ENCODE measurements at regions not wholly inside any gene's neighbourhood (a gene's known extent, or its start where the extent isn't known, plus 50 kb on each side); places are given as distances from the start of the nearest gene placed in this dataset.

DNA sequence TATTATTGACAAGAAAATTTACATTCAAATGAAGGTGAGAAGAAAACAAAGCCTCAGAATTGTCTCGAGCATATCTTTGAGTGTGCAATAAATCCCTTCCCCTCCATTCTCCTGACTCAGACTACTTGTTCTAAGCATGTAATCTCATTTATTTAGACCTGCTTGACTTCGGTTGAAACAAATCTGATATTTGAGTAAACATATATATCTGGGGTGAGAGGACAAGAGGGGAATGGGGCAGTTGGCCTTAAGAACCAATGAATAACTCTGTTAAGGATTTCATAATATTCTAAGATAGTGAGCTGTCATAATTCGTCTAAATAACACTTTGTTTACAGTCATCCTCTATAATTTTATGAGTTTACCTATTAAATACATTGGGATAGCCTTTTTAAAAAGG lies 142.7 kb downstream of the SIPA1L2 start:
- dilution Hi-C loops (cut with HindIII; ENCODE audit: low sequenced_read_pairs, unreplicated experiment) (no loop called here), in situ Hi-C loops (cut with MboI; ENCODE audit: low sequenced_read_pairs) (no loop called here), intact Hi-C loops (cut with micrococcal nuclease) (no loop called here)
- H3K18ac ChIP-seq (ENCODE audit: low read depth, low read length): peak overlapping the region; percentile 9; the same call in 1 of the 2 replicates
- H2AFZ ChIP-seq (replicated peaks; ENCODE audit: low read length, poor library complexity): no peak overlapping the region
- H2BK5ac ChIP-seq (ENCODE audit: low read depth, low read length, poor library complexity, severe bottlenecking): peak overlapping the region; percentile 46
- no peak overlapping the region; the same call in 1 of the 2 replicates for H2BK20ac ChIP-seq (ENCODE audit: low read depth, low read length)
- no peak overlapping the region for H3K56ac ChIP-seq (ENCODE audit: extremely low read depth, insufficient read depth, low read length)
- no peaks in the 10 kb centered on the region for H3K9me3 ChIP-seq (ENCODE audit: control insufficient read depth, insufficient read depth, low read length)
- no peak overlapping the region for H4K5ac ChIP-seq (ENCODE audit: low read depth, low read length)
- H4K8ac ChIP-seq (ENCODE audit: low read depth in 2 of 2, low read length in 2 of 2): 0 out of 4 replicates have a peak overlapping the region, but pooled peaks of 1 of the 2 experiments have one; percentile 16
- H3K27ac ChIP-seq (ENCODE audit: insufficient read depth, low read length): no peak overlapping the region; the same call in 1 of the 2 replicates
- H3K23ac ChIP-seq (ENCODE audit: low read depth, low read length): 0 out of 2 replicates have a peak overlapping the region, but pooled peaks have one; percentile 16
- peaks cover 13% of the 10 kb centered on the region for H3K4me1 ChIP-seq (ENCODE audit: control insufficient read depth, insufficient read depth, low read length)
- H4K91ac ChIP-seq (ENCODE audit: insufficient read depth, low read depth, low read length): no peak overlapping the region
- DNase-seq (no peak), ATAC-seq (ENCODE audit: low read depth) (no peak)
- H3K9ac ChIP-seq (ENCODE audit: low read depth, low read length): no peak overlapping the region
- H3K4ac ChIP-seq (ENCODE audit: low read depth, low read length): peak overlapping the region; percentile 28
- H3K79me1 ChIP-seq (ENCODE audit: low read depth in 1 of 2, low read length in 2 of 2): peaks cover 0 to 4% of the 10 kb centered on the region in 2 experiments; a peak in 1 of 4 replicates
- peaks cover 8% of the 10 kb centered on the region for H3K36me3 ChIP-seq (ENCODE audit: control insufficient read depth, insufficient read depth, low read length)
- no TSS peak for BruUV-seq (replicated peaks)
- H3K4me3 ChIP-seq (ENCODE audit: insufficient read depth, low read depth, low read length): no peak overlapping the region
- H3K4me2 ChIP-seq (ENCODE audit: low read depth, low read length): peak overlapping the region; percentile 27; the same call in 1 of the 2 replicates
- H2BK120ac ChIP-seq (ENCODE audit: low read depth, low read length): 0 out of 2 replicates have a peak overlapping the region, but pooled peaks have one; percentile 28
- ChIA-PET POLR2A (ENCODE audit: unreplicated experiment) (no interaction called here), CTCF (no interaction called here)
- no peaks in the 10 kb centered on the region for H3K27me3 ChIP-seq (ENCODE audit: control insufficient read depth, insufficient read depth, low read length)
- H3K14ac ChIP-seq (replicated peaks; ENCODE audit: low read depth, low read length): no peak overlapping the region; the same call in 1 of the 2 replicates
- TF ChIP-seq MXI1 (IDR thresholded peaks at IDR 0.05; ENCODE audit: borderline replicate concordance, low read depth, low read length) (no peak), SMC3 (IDR thresholded peaks at IDR 0.05; ENCODE audit: low read depth, low read length) (no peak), ELK1 (IDR thresholded peaks at IDR 0.05; ENCODE audit: borderline replicate concordance, low read depth, low read length) (no peak), BHLHE40 (IDR thresholded peaks at IDR 0.05; ENCODE audit: low read depth, low read length) (no peak), FOS (IDR thresholded peaks at IDR 0.05; ENCODE audit: low read depth, low read length) (no peak), RCOR1 (IDR thresholded peaks at IDR 0.05; ENCODE audit: insufficient replicate concordance, low read length) (no peak), MAZ (IDR thresholded peaks at IDR 0.05; ENCODE audit: borderline replicate concordance, low read depth, low read length) (no peak), CEBPB (IDR thresholded peaks at IDR 0.05; ENCODE audit: low read depth, low read length) (no peak), RAD21 (IDR thresholded peaks at IDR 0.05; ENCODE audit: low read length) (no peak), CHD1 (IDR thresholded peaks at IDR 0.05; ENCODE audit: low read depth, low read length) (no peak), USF2 (IDR thresholded peaks at IDR 0.05; ENCODE audit: low read depth, low read length) (no peak), POLR2A (IDR thresholded peaks at IDR 0.05; ENCODE audit: low read depth, low read length) (no peak), NFE2L2 (IDR thresholded peaks at IDR 0.05; ENCODE audit: low read depth, low read length) (no peak), MAFK (IDR thresholded peaks at IDR 0.05; ENCODE audit: low read depth, low read length) (no peak)
- TF ChIP-seq, protein P1, sequence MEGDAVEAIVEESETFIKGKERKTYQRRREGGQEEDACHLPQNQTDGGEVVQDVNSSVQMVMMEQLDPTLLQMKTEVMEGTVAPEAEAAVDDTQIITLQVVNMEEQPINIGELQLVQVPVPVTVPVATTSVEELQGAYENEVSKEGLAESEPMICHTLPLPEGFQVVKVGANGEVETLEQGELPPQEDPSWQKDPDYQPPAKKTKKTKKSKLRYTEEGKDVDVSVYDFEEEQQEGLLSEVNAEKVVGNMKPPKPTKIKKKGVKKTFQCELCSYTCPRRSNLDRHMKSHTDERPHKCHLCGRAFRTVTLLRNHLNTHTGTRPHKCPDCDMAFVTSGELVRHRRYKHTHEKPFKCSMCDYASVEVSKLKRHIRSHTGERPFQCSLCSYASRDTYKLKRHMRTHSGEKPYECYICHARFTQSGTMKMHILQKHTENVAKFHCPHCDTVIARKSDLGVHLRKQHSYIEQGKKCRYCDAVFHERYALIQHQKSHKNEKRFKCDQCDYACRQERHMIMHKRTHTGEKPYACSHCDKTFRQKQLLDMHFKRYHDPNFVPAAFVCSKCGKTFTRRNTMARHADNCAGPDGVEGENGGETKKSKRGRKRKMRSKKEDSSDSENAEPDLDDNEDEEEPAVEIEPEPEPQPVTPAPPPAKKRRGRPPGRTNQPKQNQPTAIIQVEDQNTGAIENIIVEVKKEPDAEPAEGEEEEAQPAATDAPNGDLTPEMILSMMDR (conservative IDR thresholded peaks at IDR 0.05; ENCODE audit: low read depth, low read length): no peak
- H4K20me1 ChIP-seq (ENCODE audit: insufficient read depth, low read length): no peaks in the 10 kb centered on the region
- peaks cover 10% of the 10 kb centered on the region; the same call in 1 of the 2 replicates for H3K9me1 ChIP-seq (ENCODE audit: insufficient read depth, low read length)
- H2AK5ac ChIP-seq (ENCODE audit: low read depth, low read length): no peak overlapping the region
- H2AK9ac ChIP-seq (replicated peaks; ENCODE audit: low read depth, low read length, poor library complexity): no peak overlapping the region
- 0 out of 3 replicates have a peak overlapping the region, but pooled peaks have one; percentile 27 for H2BK15ac ChIP-seq (ENCODE audit: low read depth, low read length)
- no CpG with 5 or more reads among the region's 3 CpGs for WGBS, 2 experiments (ENCODE audit: extremely low coverage in 2 of 2, insufficient read length in 1 of 2)

Data from IMR-90 (cell line).